ENCODE measurements at regions not wholly inside any gene's neighbourhood (a gene's known extent, or its start where the extent isn't known, plus 50 kb on each side); places are given as distances from the start of the nearest gene placed in this dataset.
"Not testable (repeated sequence)": the region's sequence is repeated elsewhere in the genome, so short reads cannot be mapped to it uniquely, and the experiment has no call there.

- DNase-seq, result no peak
Measured at GRCh38 chr3:95212117-95212516, 1149.3 kb downstream of the NSUN3 start.

- no peak for DNase-seq
Measured at GRCh38 chr3:95215437-95215957, 1152.6 kb downstream of the NSUN3 start.

GRCh38 chr3:95217661-95218060, 1154.8 kb downstream of the NSUN3 start:
- DNase-seq, result no peak

GRCh38 chr3:95218484-95218883, 1155.6 kb downstream of the NSUN3 start:
- DNase-seq, result no peak

GRCh38 chr3:95226437-95226836, 1163.6 kb downstream of the NSUN3 start:
- DNase-seq, result no peak

- no peak for DNase-seq
Measured at GRCh38 chr3:95227092-95227491, 1164.2 kb downstream of the NSUN3 start.

- DNase-seq, result no peak
Measured at GRCh38 chr3:95228416-95228815, 1165.6 kb downstream of the NSUN3 start.

- no peak for DNase-seq
Measured at GRCh38 chr3:95235916-95236315, 1173.1 kb downstream of the NSUN3 start.

- no peak for DNase-seq
Measured at GRCh38 chr3:95237783-95238182, 1174.9 kb downstream of the NSUN3 start.

- DNase-seq, result no peak
Measured at GRCh38 chr3:95240395-95240794, 1177.5 kb downstream of the NSUN3 start.

GRCh38 chr3:95241256-95241655, 1178.4 kb downstream of the NSUN3 start:
- not testable (repeated sequence) for DNase-seq

GRCh38 chr3:95246413-95246812, 1183.6 kb downstream of the NSUN3 start:
- DNase-seq, result no peak

GRCh38 chr3:95254061-95254460, 1191.2 kb downstream of the NSUN3 start:
- DNase-seq, result no peak

- no peak for DNase-seq
Measured at GRCh38 chr3:95254758-95255157, 1191.9 kb downstream of the NSUN3 start.

GRCh38 chr3:95265129-95265528, 1202.3 kb downstream of the NSUN3 start:
- DNase-seq, result no peak

GRCh38 chr3:95271395-95271794, 1208.5 kb downstream of the NSUN3 start:
- no peak for DNase-seq

GRCh38 chr3:95272166-95272565, 1209.3 kb downstream of the NSUN3 start:
- no peak for DNase-seq

- no peak for DNase-seq
Measured at GRCh38 chr3:95272781-95273180, 1209.9 kb downstream of the NSUN3 start.

GRCh38 chr3:95277613-95278012, 1214.8 kb downstream of the NSUN3 start:
- DNase-seq, result no peak

GRCh38 chr3:95280711-95281352, 1218.0 kb downstream of the NSUN3 start:
- no peak for DNase-seq

GRCh38 chr3:95289295-95289694, 1226.4 kb downstream of the NSUN3 start:
- DNase-seq, result no peak

- DNase-seq, result no peak
Measured at GRCh38 chr3:95297581-95297980, 1234.7 kb downstream of the NSUN3 start.

GRCh38 chr3:95302044-95302443, 1239.2 kb downstream of the NSUN3 start:
- DNase-seq, result no peak

- DNase-seq, result no peak
Measured at GRCh38 chr3:95310560-95310959, 1247.7 kb downstream of the NSUN3 start.

GRCh38 chr3:95311272-95311671, 1248.4 kb downstream of the NSUN3 start:
- no peak for DNase-seq
